ACC112 (cell line): ENCODE measurements at regions not wholly inside any gene's neighbourhood (a gene's known extent, or its start where the extent isn't known, plus 50 kb on each side); places are given as distances from the start of the nearest gene placed in this dataset.

Experiments used
- H2AFZ ChIP-seq: fragments of 200-600 bp; sonication (generic); one replicate; pipeline ENCODE4 v1.6.0; 2017; ENCODE audit warnings: antibody characterized with exemption, low read length; ENCODE audit not compliant: unreplicated experiment
- H3K27ac ChIP-seq: fragments of 200-600 bp; sonication (generic); 2 replicates; pipeline ENCODE4 v1.5.1; 2014; ENCODE audit warnings: low read depth, mild to moderate bottlenecking, antibody characterized with exemption, low read length, moderate library complexity
- H3K27me3 ChIP-seq: fragments of 200-600 bp; sonication (generic); 2 replicates; pipeline ENCODE4 v1.6.1; 2014; ENCODE audit warnings: mild to moderate bottlenecking, antibody characterized with exemption, low read length, moderate library complexity, mixed read lengths; ENCODE audit not compliant: insufficient read depth
- H3K36me3 ChIP-seq: fragments of 200-600 bp; sonication (generic); 2 replicates; pipeline ENCODE4 v1.6.1; 2016; ENCODE audit warnings: mild to moderate bottlenecking, antibody characterized with exemption, low read length, moderate library complexity, mixed read lengths; ENCODE audit not compliant: insufficient read depth
- H3K4me1 ChIP-seq: fragments of 200-600 bp; sonication (generic); one replicate; pipeline ENCODE4 v1.6.1; 2016; ENCODE audit warnings: low read length, mixed read lengths; ENCODE audit not compliant: insufficient read depth, unreplicated experiment, control insufficient read depth
- H3K4me3 ChIP-seq: fragments of 200-600 bp; sonication (generic); 2 replicates; pipeline ENCODE4 v1.5.1; 2014; ENCODE audit warnings: mild to moderate bottlenecking, low read depth, low read length
- H3K79me2 ChIP-seq: fragments of 200-600 bp; sonication (generic); one replicate; pipeline ENCODE4 v1.6.0; 2016; ENCODE audit warnings: low read length; ENCODE audit not compliant: control insufficient read depth, unreplicated experiment, insufficient read depth

- Histone ChIP-seq H3K79me2 (no peaks in the 10 kb centered on the region), H3K27ac (no peak overlapping the region), H3K4me3 (no peak overlapping the region), H2AFZ (no peak overlapping the region), H3K27me3 (no peaks in the 10 kb centered on the region), H3K4me1 (no peaks in the 10 kb centered on the region), H3K36me3 (no peaks in the 10 kb centered on the region)
Observed at GRCh38 chr18:64981915-64982314, 768.9 kb upstream of the CDH7 start.

GRCh38 chr18:64979791-64980190 lies 771.0 kb upstream of the CDH7 start:
- H3K4me1 ChIP-seq, result no peaks in the 10 kb centered on the region
- no peaks in the 10 kb centered on the region for H3K79me2 ChIP-seq
- H3K27ac ChIP-seq, result no peak overlapping the region
- H3K27me3 ChIP-seq, result no peaks in the 10 kb centered on the region
- H3K4me3 ChIP-seq, result no peak overlapping the region
- no peak overlapping the region for H2AFZ ChIP-seq
- H3K36me3 ChIP-seq, result no peaks in the 10 kb centered on the region

- Histone ChIP-seq H3K79me2 (no peaks in the 10 kb centered on the region), H3K4me1 (no peaks in the 10 kb centered on the region), H3K36me3 (no peaks in the 10 kb centered on the region), H3K27me3 (no peaks in the 10 kb centered on the region), H2AFZ (no peak overlapping the region), H3K27ac (no peak overlapping the region), H3K4me3 (no peak overlapping the region)
Observed at GRCh38 chr18:64974391-64975125, 776.3 kb upstream of the CDH7 start.

GRCh38 chr18:64972545-64972944 lies 778.3 kb upstream of the CDH7 start:
- Histone ChIP-seq H3K36me3 (no peaks in the 10 kb centered on the region), H3K4me3 (no peak overlapping the region), H3K79me2 (no peaks in the 10 kb centered on the region), H3K27me3 (no peaks in the 10 kb centered on the region), H3K4me1 (no peaks in the 10 kb centered on the region), H2AFZ (no peak overlapping the region), H3K27ac (no peak overlapping the region)

- no peak overlapping the region for H2AFZ ChIP-seq
Observed at GRCh38 chr18:64966667-64967066, 784.1 kb upstream of the CDH7 start.

GRCh38 chr18:64956465-64956864 lies 794.3 kb upstream of the CDH7 start:
- no peak overlapping the region for H3K4me3 ChIP-seq
- no peaks in the 10 kb centered on the region for H3K36me3 ChIP-seq
- no peak overlapping the region for H3K27ac ChIP-seq
- no peaks in the 10 kb centered on the region for H3K4me1 ChIP-seq
- H3K27me3 ChIP-seq, result no peaks in the 10 kb centered on the region
- no peak overlapping the region for H2AFZ ChIP-seq
- H3K79me2 ChIP-seq, result no peaks in the 10 kb centered on the region

More at GRCh38 chr18:64966667-64967066, 784.1 kb upstream of the CDH7 start:
- H3K79me2 ChIP-seq, result no peaks in the 10 kb centered on the region
- H3K27me3 ChIP-seq, result no peaks in the 10 kb centered on the region
- H3K27ac ChIP-seq, result no peak overlapping the region
- H3K4me3 ChIP-seq, result no peak overlapping the region
- no peaks in the 10 kb centered on the region for H3K36me3 ChIP-seq
- H3K4me1 ChIP-seq, result no peaks in the 10 kb centered on the region

GRCh38 chr18:64949885-64950284 lies 800.9 kb upstream of the CDH7 start:
- H3K4me1 ChIP-seq, result no peaks in the 10 kb centered on the region
- no peaks in the 10 kb centered on the region for H3K79me2 ChIP-seq
- H3K27ac ChIP-seq, result no peak overlapping the region
- no peak overlapping the region for H2AFZ ChIP-seq
- H3K36me3 ChIP-seq, result no peaks in the 10 kb centered on the region
- H3K27me3 ChIP-seq, result no peaks in the 10 kb centered on the region
- H3K4me3 ChIP-seq, result no peak overlapping the region

GRCh38 chr18:64936671-64937070 lies 787.8 kb upstream of the LINC00305 start:
- Histone ChIP-seq H3K27ac (no peak overlapping the region), H2AFZ (no peak overlapping the region)

GRCh38 chr18:64929036-64929435 lies 780.1 kb upstream of the LINC00305 start:
- no peaks in the 10 kb centered on the region for H3K27me3 ChIP-seq
- H3K4me3 ChIP-seq, result no peak overlapping the region
- H3K27ac ChIP-seq, result no peak overlapping the region
- no peaks in the 10 kb centered on the region for H3K79me2 ChIP-seq
- H3K4me1 ChIP-seq, result no peaks in the 10 kb centered on the region
- no peaks in the 10 kb centered on the region for H3K36me3 ChIP-seq
- H2AFZ ChIP-seq, result no peak overlapping the region

More at GRCh38 chr18:64936671-64937070, 787.8 kb upstream of the LINC00305 start:
- Histone ChIP-seq H3K79me2 (no peaks in the 10 kb centered on the region), H3K4me3 (no peak overlapping the region), H3K27me3 (no peaks in the 10 kb centered on the region), H3K36me3 (no peaks in the 10 kb centered on the region), H3K4me1 (no peaks in the 10 kb centered on the region)

- Histone ChIP-seq H3K27ac (no peak overlapping the region), H3K27me3 (no peaks in the 10 kb centered on the region), H3K4me3 (no peak overlapping the region), H2AFZ (no peak overlapping the region), H3K79me2 (no peaks in the 10 kb centered on the region), H3K4me1 (no peaks in the 10 kb centered on the region), H3K36me3 (no peaks in the 10 kb centered on the region)
Observed at GRCh38 chr18:64919971-64920570, 771.2 kb upstream of the LINC00305 start.

- Histone ChIP-seq H2AFZ (no peak overlapping the region), H3K4me1 (no peaks in the 10 kb centered on the region), H3K27me3 (no peaks in the 10 kb centered on the region), H3K27ac (no peak overlapping the region), H3K4me3 (no peak overlapping the region), H3K36me3 (no peaks in the 10 kb centered on the region), H3K79me2 (no peaks in the 10 kb centered on the region)
Observed at GRCh38 chr18:64918851-64919250, 770.0 kb upstream of the LINC00305 start.
